ENCODE measurements at regions not wholly inside any gene's neighbourhood (a gene's known extent, or its start where the extent isn't known, plus 50 kb on each side); places are given as distances from the start of the nearest gene placed in this dataset.

GRCh38 chr17:79217473-79218135, 143.0 kb downstream of the ENGASE start:
- TF ChIP-seq ZFX (IDR thresholded peaks at IDR 0.05), result no peak
- TF ChIP-seq CTCF (conservative IDR thresholded peaks at IDR 0.05), result no peak
- no peak overlapping the region for H3K27ac ChIP-seq

GRCh38 chr17:79216826-79217225, 142.2 kb downstream of the ENGASE start:
- no peak for TF ChIP-seq ZFX (IDR thresholded peaks at IDR 0.05)
- no peak for TF ChIP-seq CTCF (conservative IDR thresholded peaks at IDR 0.05)
- no peak overlapping the region for H3K27ac ChIP-seq

- H3K27ac ChIP-seq, result no peak overlapping the region
- no peak for TF ChIP-seq ZFX (IDR thresholded peaks at IDR 0.05)
- no peak for TF ChIP-seq CTCF (conservative IDR thresholded peaks at IDR 0.05)
Observed at GRCh38 chr17:79216391-79216790, 141.8 kb downstream of the ENGASE start.

- TF ChIP-seq ZFX (IDR thresholded peaks at IDR 0.05) (no peak), CTCF (conservative IDR thresholded peaks at IDR 0.05) (no peak)
- no peak overlapping the region for H3K27ac ChIP-seq
Observed at GRCh38 chr17:79215631-79216030, 141.0 kb downstream of the ENGASE start.

GRCh38 chr17:79214940-79215604, 140.4 kb downstream of the ENGASE start:
- TF ChIP-seq ZFX (IDR thresholded peaks at IDR 0.05), result no peak
- TF ChIP-seq CTCF (conservative IDR thresholded peaks at IDR 0.05), result no peak
- no peak overlapping the region for H3K27ac ChIP-seq

GRCh38 chr17:79214459-79214858, 139.8 kb downstream of the ENGASE start:
- TF ChIP-seq CTCF (conservative IDR thresholded peaks at IDR 0.05), result no peak
- TF ChIP-seq ZFX (IDR thresholded peaks at IDR 0.05), result no peak
- no peak overlapping the region for H3K27ac ChIP-seq

GRCh38 chr17:79213305-79213704, 138.7 kb downstream of the ENGASE start:
- TF ChIP-seq ZFX (IDR thresholded peaks at IDR 0.05) (no peak), CTCF (conservative IDR thresholded peaks at IDR 0.05) (no peak)
- no peak overlapping the region for H3K27ac ChIP-seq

All from C4-2B (cell line).